ENCODE measurements at regions not wholly inside any gene's neighbourhood (a gene's known extent, or its start where the extent isn't known, plus 50 kb on each side); places are given as distances from the start of the nearest gene placed in this dataset.

- no peak for TF ChIP-seq CTCF (IDR thresholded peaks at IDR 0.05)
- TF ChIP-seq POLR2AphosphoS5 (IDR thresholded peaks at IDR 0.05) = no peak
- TF ChIP-seq POLR2A (IDR thresholded peaks at IDR 0.05) = no peak
- no peak for TF ChIP-seq EP300 (IDR thresholded peaks at IDR 0.05)
These were observed 85.7 kb upstream of the WASF3 start for GRCh38 chr13:26471807-26472206.

All from upper lobe of left lung (tissue), 4 donors.